SK-N-MC (cell line): ENCODE measurements at regions not wholly inside any gene's neighbourhood (a gene's known extent, or its start where the extent isn't known, plus 50 kb on each side); places are given as distances from the start of the nearest gene placed in this dataset.

Source experiments
- EZH2 ChIP-seq: fragments of 200-600 bp; sonication (generic); IDR thresholded peaks from one replicate; pipeline ENCODE4 v1.6.1; 2017; ENCODE audit warnings: antibody characterized with exemption
- POLR2AphosphoS5 ChIP-seq: IDR thresholded peaks from 2 replicates; pipeline ENCODE4 v1.6.1; 2012; ENCODE audit warnings: mild to moderate bottlenecking, low read depth, low read length, borderline replicate concordance

- no peak for TF ChIP-seq POLR2AphosphoS5
- no peak for TF ChIP-seq EZH2
These were observed 168.6 kb downstream of the SHQ1 start for GRCh38 chr3:72679540-72680198.
